Stimulated activated CD4-positive, alpha-beta T cell treated with anti-CD3 and anti-CD28 coated beads, Interleukin-15, amount 100 ng/mL, for 1 hour (primary cell): ENCODE measurements at regions not wholly inside any gene's neighbourhood (a gene's known extent, or its start where the extent isn't known, plus 50 kb on each side); places are given as distances from the start of the nearest gene placed in this dataset.

Experiments
- DNase-seq, 2 donors: peaks; one replicate each; pipeline ENCODE4 v3.0.0-alpha.2; 2020; ENCODE audit warnings: low read depth in 1 of 2, low spot score in 1 of 2

GRCh38 chr5:88144219-88145001 is 124.2 kb downstream of the TMEM161B start:
- no peak for DNase-seq

GRCh38 chr5:88143693-88144218 is 124.9 kb downstream of the TMEM161B start:
- no peak for DNase-seq

GRCh38 chr5:88142886-88143692 is 125.6 kb downstream of the TMEM161B start:
- no peak for DNase-seq

- DNase-seq: no peak
These were observed 126.1 kb downstream of the TMEM161B start for GRCh38 chr5:88142636-88142885.

GRCh38 chr5:88140856-88141752 is 127.5 kb downstream of the TMEM161B start:
- DNase-seq: peak; percentile 44 to 46

GRCh38 chr5:88140396-88140855 is 128.2 kb downstream of the TMEM161B start:
- no peak for DNase-seq

GRCh38 chr5:88130211-88130815 is 138.3 kb downstream of the TMEM161B start:
- no peak for DNase-seq

GRCh38 chr5:88128813-88129212 is 139.8 kb downstream of the TMEM161B start:
- no peak for DNase-seq

GRCh38 chr5:88119535-88120125 is 149.0 kb downstream of the TMEM161B start:
- DNase-seq: no peak

- DNase-seq: no peak
These were observed 150.5 kb downstream of the TMEM161B start for GRCh38 chr5:88118179-88118578.

- no peak for DNase-seq
These were observed 151.1 kb downstream of the TMEM161B start for GRCh38 chr5:88117546-88117945.

GRCh38 chr5:88116396-88116795 is 152.2 kb downstream of the TMEM161B start:
- DNase-seq: no peak

- DNase-seq: no peak
These were observed 153.4 kb downstream of the TMEM161B start for GRCh38 chr5:88115211-88115610.

GRCh38 chr5:88113429-88113828 is 155.2 kb downstream of the TMEM161B start:
- DNase-seq: no peak

GRCh38 chr5:88109818-88110217 is 158.8 kb downstream of the TMEM161B start:
- DNase-seq: no peak

- DNase-seq: no peak
These were observed 160.0 kb downstream of the TMEM161B start for GRCh38 chr5:88108490-88109279.

GRCh38 chr5:88094906-88095496 is 173.6 kb downstream of the TMEM161B start:
- DNase-seq: no peak

- DNase-seq: no peak
These were observed 174.2 kb downstream of the TMEM161B start for GRCh38 chr5:88094403-88094802.

GRCh38 chr5:88093765-88094164 is 174.9 kb downstream of the TMEM161B start:
- DNase-seq: no peak
